NOMO-1 (cell line): ENCODE measurements at regions not wholly inside any gene's neighbourhood (a gene's known extent, or its start where the extent isn't known, plus 50 kb on each side); places are given as distances from the start of the nearest gene placed in this dataset.

Experiments used
- DNase-seq, 2 experiments: peaks; one replicate each; lab custom pipeline; 2025; ENCODE audit not compliant: unreplicated experiment in 2 of 2; lab: John Stamatoyannopoulos, UW

GRCh38 chr13:32905063-32905863 is 111.0 kb upstream of the KL start:
- DNase-seq = peak; percentile 34 to 46

GRCh38 chr13:32905864-32906180 is 110.4 kb upstream of the KL start:
- no peak for DNase-seq

- DNase-seq = no peak
Observed at GRCh38 chr13:32907211-32907610, 109.0 kb upstream of the KL start.

- peak; percentile 48 to 87 for DNase-seq
Observed at GRCh38 chr13:32910530-32910929, 105.7 kb upstream of the KL start.

GRCh38 chr13:32911506-32911905 is 104.7 kb upstream of the KL start:
- DNase-seq = peak; percentile 62 to 81

GRCh38 chr13:32914686-32915085 is 101.5 kb upstream of the KL start:
- DNase-seq = no peak

GRCh38 chr13:32917504-32917903 is 98.7 kb upstream of the KL start:
- no peak for DNase-seq

- no peak for DNase-seq
Observed at GRCh38 chr13:32923725-32924124, 92.5 kb upstream of the KL start.

GRCh38 chr13:32924886-32925285 is 91.3 kb upstream of the KL start:
- no peak for DNase-seq

- no peak for DNase-seq
Observed at GRCh38 chr13:32925506-32925905, 90.7 kb upstream of the KL start.

GRCh38 chr13:32932376-32932775 is 83.8 kb upstream of the KL start:
- DNase-seq = no peak

GRCh38 chr13:32936716-32937115 is 79.5 kb upstream of the KL start:
- DNase-seq = no peak

GRCh38 chr13:32938314-32938713 is 77.9 kb upstream of the KL start:
- no peak for DNase-seq

- no peak for DNase-seq
Observed at GRCh38 chr13:32938907-32939306, 77.3 kb upstream of the KL start.

- DNase-seq = no peak
Observed at GRCh38 chr13:32940601-32941000, 75.6 kb upstream of the KL start.

- no peak for DNase-seq
Observed at GRCh38 chr13:32941368-32941767, 74.9 kb upstream of the KL start.

GRCh38 chr13:32946558-32946957 is 69.7 kb upstream of the KL start:
- no peak for DNase-seq

- DNase-seq = no peak
Observed at GRCh38 chr13:32947411-32948276, 68.6 kb upstream of the KL start.

GRCh38 chr13:32949820-32950219 is 66.4 kb upstream of the KL start:
- DNase-seq = no peak

GRCh38 chr13:32951580-32951979 is 64.6 kb upstream of the KL start:
- DNase-seq = no peak

- no peak for DNase-seq
Observed at GRCh38 chr13:32955881-32956594, 60.2 kb upstream of the KL start.

- no peak for DNase-seq
Observed at GRCh38 chr13:32956595-32956933, 59.7 kb upstream of the KL start.
